ENCODE measurements at regions not wholly inside any gene's neighbourhood (a gene's known extent, or its start where the extent isn't known, plus 50 kb on each side); places are given as distances from the start of the nearest gene placed in this dataset.

- TF ChIP-seq AFF4 (CRISPR knock-in tag; IDR thresholded peaks at IDR 0.05; ENCODE audit: borderline replicate concordance) = no peak
Measured at GRCh38 chr13:56335775-56336174, 804.9 kb upstream of the PRR20A start (continued).

- H3K4me1 Mint-ChIP-seq = 0 out of 2 replicates have a peak, but pooled peaks cover 3% of the 10 kb centered on the region
- no peaks in the 10 kb centered on the region for H3K27me3 Mint-ChIP-seq (ENCODE audit: low read depth)
- ChIA-PET CTCF (no interaction called here), POLR2A (no interaction called here)
- peaks cover 17% of the 10 kb centered on the region for H3K9me3 Mint-ChIP-seq
- no peak for DNase-seq (ENCODE audit: low spot score)
- TF ChIP-seq ESRRA (CRISPR knock-in tag; IDR thresholded peaks at IDR 0.05; ENCODE audit: borderline replicate concordance) = no peak
- no peak for TF ChIP-seq ELF4 (CRISPR knock-in tag; IDR thresholded peaks at IDR 0.05; ENCODE audit: low read depth)
- no peak for TF ChIP-seq FOXJ3 (CRISPR knock-in tag; IDR thresholded peaks at IDR 0.05; ENCODE audit: borderline replicate concordance)
- TF ChIP-seq TCF7 (CRISPR knock-in tag; IDR thresholded peaks at IDR 0.05; ENCODE audit: low read depth) = no peak
- no peak for TF ChIP-seq FOXK1 (CRISPR knock-in tag; IDR thresholded peaks at IDR 0.05)
- no peak for TF ChIP-seq PRRX2 (CRISPR knock-in tag; IDR thresholded peaks at IDR 0.05)
- no peak for TF ChIP-seq ZBTB21 (CRISPR knock-in tag; IDR thresholded peaks at IDR 0.05; ENCODE audit: borderline replicate concordance)
- TF ChIP-seq ZNF263 (CRISPR knock-in tag; IDR thresholded peaks at IDR 0.05; ENCODE audit: low read depth) = no peak
- no peak for TF ChIP-seq CBFB (CRISPR knock-in tag; IDR thresholded peaks at IDR 0.05; ENCODE audit: low read depth)
- TF ChIP-seq NFATC4 (CRISPR knock-in tag; IDR thresholded peaks at IDR 0.05) = no peak
- TF ChIP-seq PREB (CRISPR knock-in tag; IDR thresholded peaks at IDR 0.05; ENCODE audit: borderline replicate concordance) = no peak
- TF ChIP-seq FOXP1 (CRISPR knock-in tag; IDR thresholded peaks at IDR 0.05; ENCODE audit: borderline replicate concordance) = no peak
- TF ChIP-seq PRDM15 (CRISPR knock-in tag; IDR thresholded peaks at IDR 0.05) = no peak
- TF ChIP-seq, protein P1, sequence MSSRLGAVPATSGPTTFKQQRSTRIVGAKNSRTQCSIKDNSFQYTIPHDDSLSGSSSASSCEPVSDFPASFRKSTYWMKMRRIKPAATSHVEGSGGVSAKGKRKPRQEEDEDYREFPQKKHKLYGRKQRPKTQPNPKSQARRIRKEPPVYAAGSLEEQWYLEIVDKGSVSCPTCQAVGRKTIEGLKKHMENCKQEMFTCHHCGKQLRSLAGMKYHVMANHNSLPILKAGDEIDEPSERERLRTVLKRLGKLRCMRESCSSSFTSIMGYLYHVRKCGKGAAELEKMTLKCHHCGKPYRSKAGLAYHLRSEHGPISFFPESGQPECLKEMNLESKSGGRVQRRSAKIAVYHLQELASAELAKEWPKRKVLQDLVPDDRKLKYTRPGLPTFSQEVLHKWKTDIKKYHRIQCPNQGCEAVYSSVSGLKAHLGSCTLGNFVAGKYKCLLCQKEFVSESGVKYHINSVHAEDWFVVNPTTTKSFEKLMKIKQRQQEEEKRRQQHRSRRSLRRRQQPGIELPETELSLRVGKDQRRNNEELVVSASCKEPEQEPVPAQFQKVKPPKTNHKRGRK (CRISPR knock-in tag; IDR thresholded peaks at IDR 0.05; ENCODE audit: borderline replicate concordance) = no peak
- no peak for TF ChIP-seq AR (CRISPR knock-in tag; IDR thresholded peaks at IDR 0.05)
- TF ChIP-seq EMX1 (CRISPR knock-in tag; IDR thresholded peaks at IDR 0.05) = no peak
- no peak for TF ChIP-seq ZNF138 (CRISPR knock-in tag; conservative IDR thresholded peaks at IDR 0.05)
- TF ChIP-seq TEAD1 (CRISPR knock-in tag; IDR thresholded peaks at IDR 0.05) = no peak
- no peak for TF ChIP-seq E2F4 (CRISPR knock-in tag; IDR thresholded peaks at IDR 0.05; ENCODE audit: borderline replicate concordance, low read depth)
- H3K27ac Mint-ChIP-seq = no peak overlapping the region
- H3K36me3 Mint-ChIP-seq = no peaks in the 10 kb centered on the region
- no peak; the same call in 1 of the 2 replicates for ATAC-seq
- no peak overlapping the region for H3K4me3 Mint-ChIP-seq
Measured at GRCh38 chr13:56338421-56338820, 802.3 kb upstream of the PRR20A start.
